CD4-positive, alpha-beta T cell (primary cell): ENCODE measurements at regions not wholly inside any gene's neighbourhood (a gene's known extent, or its start where the extent isn't known, plus 50 kb on each side); places are given as distances from the start of the nearest gene placed in this dataset.

Experiments used
- ATAC-seq: fragments of 200-7000 bp; cut with Tn5 transposase; one replicate; pipeline ENCODE4 v1.10.0; 2022; ENCODE audit warnings: mild to moderate bottlenecking; ENCODE audit not compliant: poor library complexity
- CTCF ChIA-PET: fragments of 350-600 bp; sonication (Branson Sonifier 250); formaldehyde crosslinking; loops from one replicate; lab custom pipeline; 2021; ENCODE audit warnings: antibody characterized with exemption, inconsistent platforms; lab: Charles Lee
- POLR2A ChIA-PET: fragments of 350-600 bp; sonication (Branson Sonifier 250); formaldehyde crosslinking; loops from one replicate; lab custom pipeline; 2021; ENCODE audit warnings: antibody characterized with exemption, inconsistent platforms; lab: Charles Lee
- DNase-seq, 14 experiments: peaks; one replicate each; pipeline ENCODE4 v3.0.0-alpha.2; 2013 to 2020; ENCODE audit warnings: mixed read lengths in 2 of 14
- H3K27ac ChIP-seq, 2 donors: one replicate each; pipeline versions ENCODE4 v1.5.1 to v1.7.0; 2013; ENCODE audit warnings: low read length in 2 of 2, low read depth in 1 of 2, mild to moderate bottlenecking in 1 of 2
- H3K27me3 ChIP-seq, 2 experiments: 1 replicate in 1 of 2; 2 replicates in 1 of 2; pipeline versions ENCODE4 v1.6.1 to v1.7.0; 2013; ENCODE audit warnings: low read length in 2 of 2, control low read depth in 1 of 2, mild to moderate bottlenecking in 1 of 2, moderate library complexity in 1 of 2; ENCODE audit not compliant: insufficient read depth in 2 of 2, control insufficient read depth in 1 of 2
- H3K36me3 ChIP-seq: one replicate; pipeline ENCODE4 v1.6.1; 2013; ENCODE audit warnings: low read length, control low read depth; ENCODE audit not compliant: insufficient read depth
- H3K4me1 ChIP-seq: one replicate; pipeline ENCODE4 v1.6.1; 2013; ENCODE audit warnings: low read length, control low read depth; ENCODE audit not compliant: insufficient read depth
- H3K4me3 ChIP-seq: one replicate; pipeline ENCODE4 v1.5.1; 2013; ENCODE audit warnings: mild to moderate bottlenecking, low read length, moderate library complexity
- H3K9me3 ChIP-seq, 2 experiments: 1 replicate in 1 of 2; 2 replicates in 1 of 2; pipeline versions ENCODE4 v1.6.1 to v1.7.0; 2013; ENCODE audit warnings: low read length in 2 of 2, mild to moderate bottlenecking in 2 of 2, control low read depth in 1 of 2, moderate library complexity in 1 of 2; ENCODE audit not compliant: control insufficient read depth in 1 of 2, insufficient read depth in 1 of 2
- H3K27ac Mint-ChIP-seq: one replicate; pipeline ENCODE4 v1.8.0; 2020; ENCODE audit warnings: mixed read lengths
- H3K27me3 Mint-ChIP-seq: one replicate; pipeline ENCODE4 v1.8.0; 2021; ENCODE audit warnings: mixed read lengths
- H3K36me3 Mint-ChIP-seq: one replicate; pipeline ENCODE4 v1.8.0; 2021; ENCODE audit warnings: low read depth, mixed read lengths
- H3K4me1 Mint-ChIP-seq: one replicate; pipeline ENCODE4 v1.8.0; 2021; ENCODE audit warnings: low read depth, mixed read lengths
- H3K4me3 Mint-ChIP-seq: one replicate; pipeline ENCODE4 v1.8.0; 2020; ENCODE audit warnings: mild to moderate bottlenecking, mixed read lengths
- H3K9me3 Mint-ChIP-seq: one replicate; pipeline ENCODE4 v1.8.0; 2020; ENCODE audit warnings: mixed read lengths
- CTCF ChIP-seq: fragments of 200-600 bp; IDR thresholded peaks from one replicate; pipeline ENCODE4 v1.8.0; 2022; ENCODE audit warnings: antibody characterized with exemption, mild to moderate bottlenecking
- intact Hi-C, 2 experiments: fragments of 100-400 bp; cut with DNase I in 1 of 2; cut with micrococcal nuclease in 1 of 2; formaldehyde crosslinking; loops; one replicate each; pipeline versions ENCODE4 v1.15.1 to v1.9.0; 2023 to 2025; cut with DNase I, micrococcal nuclease

GRCh38 chr1:40922969-40923368 lies 56.5 kb upstream of the CTPS1 start:
- DNase-seq, result no peak
- CTCF ChIA-PET, result no interaction called here
- Histone ChIP-seq H3K4me1 (no peaks in the 10 kb centered on the region), H3K27me3 (no peaks in the 10 kb centered on the region), H3K36me3 (no peaks in the 10 kb centered on the region), H3K27ac (no peak overlapping the region), H3K4me3 (no peak overlapping the region), H3K9me3 (no peaks in the 10 kb centered on the region)
- Mint-ChIP-seq H3K9me3 (no peaks in the 10 kb centered on the region), H3K27me3 (no peaks in the 10 kb centered on the region), H3K4me3 (no peak overlapping the region), H3K27ac (no peak overlapping the region), H3K4me1 (no peaks in the 10 kb centered on the region), H3K36me3 (no peaks in the 10 kb centered on the region)
- intact Hi-C loops, result no loop called here
- POLR2A ChIA-PET, result no interaction called here
- ATAC-seq, result no peak
- no peak for TF ChIP-seq CTCF

DNA sequence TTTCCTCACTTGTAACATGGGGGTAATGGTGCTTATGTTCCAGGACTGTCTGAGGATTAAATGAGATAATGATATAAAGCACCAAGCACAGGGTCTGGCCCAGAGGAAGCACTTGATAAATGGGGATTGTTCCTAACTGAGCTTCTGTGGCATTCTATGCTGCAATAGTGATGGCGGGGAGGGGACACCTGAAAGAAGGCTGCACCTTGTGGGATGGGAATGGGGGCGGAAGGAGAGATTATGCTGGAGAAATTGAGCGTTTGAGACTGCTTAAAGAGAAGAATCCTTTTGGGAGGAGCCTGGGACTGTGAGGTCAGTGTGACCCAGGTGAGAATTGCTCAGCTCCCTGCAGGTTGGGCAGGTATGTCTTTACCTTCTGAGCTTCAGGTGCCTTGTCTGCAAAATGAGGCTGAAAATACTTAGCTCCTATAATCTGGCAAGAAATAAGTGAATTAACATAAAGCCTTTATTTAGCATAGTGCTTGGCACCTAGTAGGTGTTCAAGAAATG lies 55.9 kb upstream of the CTPS1 start:
- no peak for DNase-seq
- Histone ChIP-seq H3K27ac (no peak overlapping the region), H3K27me3 (no peaks in the 10 kb centered on the region), H3K9me3 (no peaks in the 10 kb centered on the region), H3K36me3 (no peaks in the 10 kb centered on the region), H3K4me3 (no peak overlapping the region), H3K4me1 (no peaks in the 10 kb centered on the region)
- ChIA-PET CTCF (no interaction called here), POLR2A (no interaction called here)
- Mint-ChIP-seq H3K36me3 (no peaks in the 10 kb centered on the region), H3K27ac (no peak overlapping the region), H3K4me3 (no peak overlapping the region), H3K9me3 (no peaks in the 10 kb centered on the region), H3K4me1 (no peaks in the 10 kb centered on the region), H3K27me3 (no peaks in the 10 kb centered on the region)
- intact Hi-C loops, result no loop called here
- TF ChIP-seq CTCF, result no peak
- ATAC-seq, result no peak

GRCh38 chr1:40924767-40925166 lies 54.7 kb upstream of the CTPS1 start:
- Histone ChIP-seq H3K36me3 (no peaks in the 10 kb centered on the region), H3K9me3 (no peaks in the 10 kb centered on the region), H3K27me3 (no peaks in the 10 kb centered on the region), H3K4me1 (no peaks in the 10 kb centered on the region), H3K27ac (no peak overlapping the region), H3K4me3 (no peak overlapping the region)
- Mint-ChIP-seq H3K4me3 (no peak overlapping the region), H3K27ac (no peak overlapping the region), H3K4me1 (no peaks in the 10 kb centered on the region), H3K9me3 (no peaks in the 10 kb centered on the region), H3K36me3 (no peaks in the 10 kb centered on the region), H3K27me3 (no peaks in the 10 kb centered on the region)
- POLR2A ChIA-PET, result no interaction called here
- intact Hi-C loops, result no loop called here
- CTCF ChIA-PET, result no interaction called here
- TF ChIP-seq CTCF, result no peak
- no peak for ATAC-seq
- no peak for DNase-seq
